ENCODE measurements at regions not wholly inside any gene's neighbourhood (a gene's known extent, or its start where the extent isn't known, plus 50 kb on each side); places are given as distances from the start of the nearest gene placed in this dataset.

DNA sequence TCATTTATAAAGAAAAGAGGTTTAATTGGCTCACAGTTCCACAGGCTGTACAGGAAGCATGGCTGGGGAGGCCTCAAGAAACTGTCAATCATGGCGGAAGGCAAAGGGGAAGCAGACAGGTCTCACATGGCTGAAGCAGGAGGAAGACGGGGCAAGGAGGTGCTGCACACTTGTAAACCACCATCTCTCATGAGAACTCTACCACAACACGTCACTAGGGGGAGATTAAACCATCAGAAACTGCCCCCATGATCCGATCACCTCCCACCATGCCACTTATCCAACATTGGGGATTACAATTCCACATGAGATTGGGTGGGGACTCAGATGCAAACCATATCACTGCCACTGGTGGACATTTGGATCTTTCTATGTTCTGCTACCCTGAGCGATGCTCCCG lies 351.4 kb downstream of the NPHP4 start:
- Histone ChIP-seq H4K20me1 (ENCODE audit: control insufficient read depth, extremely low read depth, insufficient read depth, low read length) (no peaks in the 10 kb centered on the region), H3K27me3 (ENCODE audit: control insufficient read depth, insufficient read depth, low read length) (no peaks in the 10 kb centered on the region), H3K27ac (ENCODE audit: insufficient read depth, low read length) (no peak overlapping the region), H3K36me3 (ENCODE audit: control insufficient read depth, insufficient read depth, low read length) (no peaks in the 10 kb centered on the region), H3K9ac (ENCODE audit: insufficient read depth, low read length) (no peak overlapping the region), H3K4me1 (ENCODE audit: control insufficient read depth, extremely low read depth, insufficient read depth, low read length) (no peaks in the 10 kb centered on the region), H3K4me3 (replicated peaks in 1 of 4; ENCODE audit: control extremely low read depth in 1 of 4, insufficient read depth in 1 of 4, low read depth in 3 of 4, low read length in 4 of 4) (no peak overlapping the region), H2AFZ (ENCODE audit: low read length) (no peak overlapping the region), H3K79me2 (ENCODE audit: control insufficient read depth, insufficient read depth, low read length) (no peaks in the 10 kb centered on the region), H3K9me3 (ENCODE audit: control insufficient read depth, insufficient read depth, low read depth, low read length) (no peaks in the 10 kb centered on the region), H3K4me2 (ENCODE audit: extremely low read depth, insufficient read depth, low read length) (no peak overlapping the region)
- DNase-seq (ENCODE audit: low read depth in 2 of 2) = no peak
- no peak for TF ChIP-seq EZH2 (IDR thresholded peaks at IDR 0.05; ENCODE audit: low read length, missing control alignments)
- TF ChIP-seq, protein P1, sequence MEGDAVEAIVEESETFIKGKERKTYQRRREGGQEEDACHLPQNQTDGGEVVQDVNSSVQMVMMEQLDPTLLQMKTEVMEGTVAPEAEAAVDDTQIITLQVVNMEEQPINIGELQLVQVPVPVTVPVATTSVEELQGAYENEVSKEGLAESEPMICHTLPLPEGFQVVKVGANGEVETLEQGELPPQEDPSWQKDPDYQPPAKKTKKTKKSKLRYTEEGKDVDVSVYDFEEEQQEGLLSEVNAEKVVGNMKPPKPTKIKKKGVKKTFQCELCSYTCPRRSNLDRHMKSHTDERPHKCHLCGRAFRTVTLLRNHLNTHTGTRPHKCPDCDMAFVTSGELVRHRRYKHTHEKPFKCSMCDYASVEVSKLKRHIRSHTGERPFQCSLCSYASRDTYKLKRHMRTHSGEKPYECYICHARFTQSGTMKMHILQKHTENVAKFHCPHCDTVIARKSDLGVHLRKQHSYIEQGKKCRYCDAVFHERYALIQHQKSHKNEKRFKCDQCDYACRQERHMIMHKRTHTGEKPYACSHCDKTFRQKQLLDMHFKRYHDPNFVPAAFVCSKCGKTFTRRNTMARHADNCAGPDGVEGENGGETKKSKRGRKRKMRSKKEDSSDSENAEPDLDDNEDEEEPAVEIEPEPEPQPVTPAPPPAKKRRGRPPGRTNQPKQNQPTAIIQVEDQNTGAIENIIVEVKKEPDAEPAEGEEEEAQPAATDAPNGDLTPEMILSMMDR (conservative IDR thresholded peaks at IDR 0.05 in 1 of 2, IDR thresholded peaks at IDR 0.05 in 1 of 2; ENCODE audit: low read depth in 1 of 2, low read length in 2 of 2) = no peak

DNA sequence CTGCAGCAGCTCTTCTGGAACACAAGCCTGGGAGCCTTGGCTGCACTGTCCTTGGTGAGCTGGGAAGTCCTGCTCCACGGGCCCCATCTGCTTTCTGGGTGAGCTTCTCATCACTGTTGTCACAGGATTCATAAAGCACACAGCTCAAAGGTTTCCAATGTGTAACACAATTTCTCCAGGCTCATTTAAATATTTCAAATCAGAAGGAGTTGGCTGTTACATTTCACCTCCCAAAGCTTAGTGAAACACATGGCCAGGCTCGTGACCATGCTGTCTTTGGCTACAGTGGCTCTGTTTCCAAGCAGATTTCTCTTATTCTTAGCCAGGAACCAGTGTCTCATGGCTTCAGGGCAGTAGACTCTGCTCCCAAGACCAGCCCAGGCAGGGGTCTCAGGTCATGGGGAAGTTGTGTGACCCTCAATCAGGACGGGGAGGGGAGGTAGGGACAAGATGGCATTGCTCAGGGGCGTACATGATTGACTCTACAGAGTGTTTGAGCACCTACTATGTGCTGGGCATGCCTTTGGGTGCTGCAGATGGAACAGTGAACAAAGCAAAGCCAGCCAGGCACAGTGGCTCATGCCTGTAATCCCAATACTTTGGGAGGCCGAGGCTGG lies 353.0 kb downstream of the NPHP4 start:
- no peak overlapping the region for H3K4me2 ChIP-seq (ENCODE audit: extremely low read depth, insufficient read depth, low read length)
- H2AFZ ChIP-seq (ENCODE audit: low read length) = no peak overlapping the region
- H3K9me3 ChIP-seq (ENCODE audit: control insufficient read depth, insufficient read depth, low read depth, low read length) = no peaks in the 10 kb centered on the region
- no peaks in the 10 kb centered on the region for H3K27me3 ChIP-seq (ENCODE audit: control insufficient read depth, insufficient read depth, low read length)
- no peak overlapping the region for H3K9ac ChIP-seq (ENCODE audit: insufficient read depth, low read length)
- H3K4me1 ChIP-seq (ENCODE audit: control insufficient read depth, extremely low read depth, insufficient read depth, low read length) = no peaks in the 10 kb centered on the region
- H3K4me3 ChIP-seq (replicated peaks in 1 of 4; ENCODE audit: control extremely low read depth in 1 of 4, insufficient read depth in 1 of 4, low read depth in 3 of 4, low read length in 4 of 4) = no peak overlapping the region
- H3K79me2 ChIP-seq (ENCODE audit: control insufficient read depth, insufficient read depth, low read length) = no peaks in the 10 kb centered on the region
- no peak for DNase-seq (ENCODE audit: low read depth in 2 of 2)
- no peaks in the 10 kb centered on the region for H4K20me1 ChIP-seq (ENCODE audit: control insufficient read depth, extremely low read depth, insufficient read depth, low read length)
- TF ChIP-seq, protein P1 (conservative IDR thresholded peaks at IDR 0.05 in 1 of 2, IDR thresholded peaks at IDR 0.05 in 1 of 2; ENCODE audit: low read depth in 1 of 2, low read length in 2 of 2) = no peak
- no peak for TF ChIP-seq EZH2 (IDR thresholded peaks at IDR 0.05; ENCODE audit: low read length, missing control alignments)
- no peak overlapping the region for H3K27ac ChIP-seq (ENCODE audit: insufficient read depth, low read length)
- no peaks in the 10 kb centered on the region for H3K36me3 ChIP-seq (ENCODE audit: control insufficient read depth, insufficient read depth, low read length)

DNA sequence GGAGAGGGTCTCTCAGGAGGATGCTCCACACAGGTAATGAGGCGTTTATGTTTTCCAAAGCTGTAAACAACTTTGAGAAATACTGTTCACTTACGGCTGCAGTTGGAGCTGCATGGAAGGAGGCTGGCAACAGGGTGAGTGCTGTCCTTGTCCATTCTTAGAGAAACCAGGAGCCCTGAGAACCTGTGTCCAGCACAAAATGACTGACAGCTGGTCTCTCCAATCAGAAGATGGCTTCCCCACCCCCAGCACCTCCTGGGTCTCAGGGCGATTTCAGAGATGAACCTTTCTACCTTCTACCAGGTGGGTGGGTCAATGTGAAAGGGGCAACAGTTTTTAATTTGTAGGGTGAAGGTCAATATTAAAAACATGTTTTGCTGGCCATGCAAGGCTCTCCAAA lies 353.6 kb downstream of the NPHP4 start:
- no peaks in the 10 kb centered on the region for H4K20me1 ChIP-seq (ENCODE audit: control insufficient read depth, extremely low read depth, insufficient read depth, low read length)
- no peaks in the 10 kb centered on the region for H3K9me3 ChIP-seq (ENCODE audit: control insufficient read depth, insufficient read depth, low read depth, low read length)
- H3K4me1 ChIP-seq (ENCODE audit: control insufficient read depth, extremely low read depth, insufficient read depth, low read length) = no peaks in the 10 kb centered on the region
- H3K79me2 ChIP-seq (ENCODE audit: control insufficient read depth, insufficient read depth, low read length) = no peaks in the 10 kb centered on the region
- no peak for DNase-seq (ENCODE audit: low read depth in 2 of 2)
- no peak overlapping the region for H3K4me2 ChIP-seq (ENCODE audit: extremely low read depth, insufficient read depth, low read length)
- no peak overlapping the region for H3K27ac ChIP-seq (ENCODE audit: insufficient read depth, low read length)
- H2AFZ ChIP-seq (ENCODE audit: low read length) = no peak overlapping the region
- no peak overlapping the region for H3K4me3 ChIP-seq (replicated peaks in 1 of 4; ENCODE audit: control extremely low read depth in 1 of 4, insufficient read depth in 1 of 4, low read depth in 3 of 4, low read length in 4 of 4)
- H3K36me3 ChIP-seq (ENCODE audit: control insufficient read depth, insufficient read depth, low read length) = no peaks in the 10 kb centered on the region
- no peak for TF ChIP-seq EZH2 (IDR thresholded peaks at IDR 0.05; ENCODE audit: low read length, missing control alignments)
- TF ChIP-seq, protein P1 (conservative IDR thresholded peaks at IDR 0.05 in 1 of 2, IDR thresholded peaks at IDR 0.05 in 1 of 2; ENCODE audit: low read depth in 1 of 2, low read length in 2 of 2) = no peak
- no peak overlapping the region for H3K9ac ChIP-seq (ENCODE audit: insufficient read depth, low read length)
- H3K27me3 ChIP-seq (ENCODE audit: control insufficient read depth, insufficient read depth, low read length) = no peaks in the 10 kb centered on the region

Measured in fibroblast of lung (primary cell).